CD4-positive, alpha-beta T cell treated with Interleukin-17A for 1 hour (primary cell): ENCODE measurements at regions not wholly inside any gene's neighbourhood (a gene's known extent, or its start where the extent isn't known, plus 50 kb on each side); places are given as distances from the start of the nearest gene placed in this dataset.
"Not testable (repeated sequence)": the region's sequence is repeated elsewhere in the genome, so short reads cannot be mapped to it uniquely, and the experiment has no call there.

Experiments used
- DNase-seq: peaks from one replicate; pipeline ENCODE4 v3.0.0-alpha.2; 2020

- DNase-seq: no peak
Measured at GRCh38 chr12:75658901-75659823, 147.8 kb upstream of the KRR1 start.

GRCh38 chr12:75658286-75658685, 146.9 kb upstream of the KRR1 start:
- DNase-seq: no peak

GRCh38 chr12:75657831-75658230, 146.4 kb upstream of the KRR1 start:
- DNase-seq: no peak

- not testable (repeated sequence) for DNase-seq
Measured at GRCh38 chr12:75657354-75657753, 145.9 kb upstream of the KRR1 start.

DNA sequence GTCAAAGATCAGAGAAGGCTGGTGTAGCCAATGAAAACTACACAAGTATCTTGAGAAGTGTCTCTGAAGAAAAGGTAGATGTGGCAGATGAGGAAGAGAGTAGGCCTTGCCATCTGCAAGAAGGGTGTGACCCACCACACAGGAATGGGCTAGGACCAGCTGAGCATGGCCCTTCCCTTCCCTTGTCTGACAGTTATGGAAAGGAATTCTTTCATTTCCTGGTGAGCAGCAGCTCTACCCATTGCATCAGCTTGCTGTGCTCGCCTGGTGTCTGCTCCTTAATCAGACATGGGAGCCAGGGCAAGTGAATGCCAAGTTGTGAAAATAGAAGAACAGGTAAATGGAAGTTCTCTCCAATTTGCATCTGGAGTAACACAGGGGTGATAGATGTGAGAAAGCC, 145.2 kb upstream of the KRR1 start:
- no peak for DNase-seq

- DNase-seq: no peak
Measured at GRCh38 chr12:75656210-75656609, 144.8 kb upstream of the KRR1 start.

DNA sequence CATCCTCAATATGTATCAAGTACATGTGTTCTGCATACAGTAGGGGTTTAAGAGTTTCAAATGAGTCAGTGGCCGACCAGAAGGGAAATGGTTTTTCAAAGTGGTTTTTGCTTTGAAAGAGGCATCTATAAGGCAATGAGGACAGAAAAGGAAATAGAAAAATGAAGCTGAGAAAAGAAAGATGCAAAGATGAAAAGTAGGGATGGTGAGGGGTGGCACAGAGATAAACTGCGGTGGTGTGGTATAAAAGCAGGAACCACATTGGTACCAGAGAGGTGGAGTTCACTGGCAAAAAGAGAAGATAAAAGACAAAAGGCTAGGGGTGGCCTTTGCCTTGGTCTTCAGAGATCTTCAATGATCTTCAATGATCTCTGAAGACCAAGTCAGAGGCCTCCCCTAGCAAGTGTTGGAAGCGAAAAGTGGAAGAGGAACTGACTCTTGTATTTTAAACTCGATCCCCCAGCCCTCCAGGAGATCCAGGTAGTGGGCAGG, 144.0 kb upstream of the KRR1 start:
- no peak for DNase-seq

GRCh38 chr12:75651342-75651695, 139.9 kb upstream of the KRR1 start:
- no peak for DNase-seq

DNA sequence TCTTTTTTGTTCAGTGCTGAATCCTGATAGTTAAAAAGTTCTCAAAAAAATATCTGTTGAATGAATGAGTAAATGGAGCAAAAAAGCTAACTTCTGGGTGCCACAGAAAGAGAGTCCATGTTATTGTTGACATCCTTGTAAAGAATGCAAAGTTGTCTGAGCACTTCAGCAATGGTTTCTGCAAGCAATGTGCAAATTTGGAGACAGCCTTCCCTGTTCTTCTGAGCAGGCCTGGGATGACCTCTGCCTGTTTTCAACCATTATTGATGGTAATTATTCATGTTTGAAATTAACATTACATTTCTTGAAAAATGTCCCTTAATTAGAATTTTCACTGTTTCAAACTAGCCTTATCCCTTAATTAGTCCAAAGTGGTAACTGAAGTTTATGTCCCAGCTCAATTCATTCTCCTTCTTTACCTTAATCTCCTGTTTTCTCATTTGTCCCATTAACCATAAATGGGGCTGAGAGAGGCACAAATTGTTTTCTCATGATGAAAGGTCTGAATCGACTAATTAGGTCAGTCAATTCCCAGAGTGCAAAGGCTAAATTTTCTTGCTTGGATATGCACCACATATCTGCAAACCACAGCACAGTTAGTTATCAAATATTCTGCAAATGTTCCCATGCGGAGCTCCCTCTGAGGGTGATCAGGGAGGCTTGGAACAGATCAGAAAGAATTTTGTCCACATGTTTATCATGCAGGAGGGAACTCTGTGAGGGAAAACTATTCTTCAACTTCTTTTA, 139.4 kb upstream of the KRR1 start:
- DNase-seq: no peak

GRCh38 chr12:75650100-75650499, 138.7 kb upstream of the KRR1 start:
- no peak for DNase-seq

DNA sequence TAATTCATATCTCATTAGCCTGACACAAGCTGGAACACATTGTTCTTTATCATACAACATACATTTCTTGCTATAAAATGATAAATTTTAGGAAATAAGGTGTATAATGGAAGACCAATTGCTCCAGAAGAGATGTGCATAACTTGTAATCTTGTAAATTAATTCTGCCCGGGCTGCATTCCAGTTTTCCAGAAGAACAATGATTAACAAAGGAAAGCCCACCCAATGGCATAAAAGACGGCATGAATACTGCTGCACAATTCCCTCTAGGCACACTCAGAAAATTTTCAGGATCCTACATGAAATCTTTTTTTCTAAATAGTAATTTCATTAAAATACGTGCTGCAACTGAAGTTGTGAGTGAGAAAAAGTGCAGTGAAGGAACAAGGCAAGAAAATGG, 137.4 kb upstream of the KRR1 start:
- DNase-seq: no peak

GRCh38 chr12:75646329-75647210, 135.2 kb upstream of the KRR1 start:
- DNase-seq: no peak

GRCh38 chr12:75644472-75645072, 133.2 kb upstream of the KRR1 start:
- DNase-seq: no peak

DNA sequence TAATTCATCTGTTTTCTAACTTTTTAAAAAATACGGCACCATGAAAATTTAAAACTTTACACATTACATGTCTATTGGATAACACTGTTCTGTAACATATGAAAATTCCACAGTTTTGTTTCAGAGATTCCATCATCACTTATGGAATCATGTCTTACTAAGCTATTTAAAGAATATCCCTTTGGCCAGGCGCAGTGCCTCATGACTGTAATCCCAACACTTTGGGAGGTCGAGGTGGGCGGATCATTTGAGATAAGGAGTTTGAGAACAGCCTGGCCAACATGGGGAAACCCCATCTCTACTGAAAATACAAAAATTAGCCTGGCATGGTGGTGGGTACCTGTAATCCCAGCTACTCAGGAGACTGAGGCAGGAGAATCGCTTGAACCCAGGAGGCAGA, 131.7 kb upstream of the KRR1 start:
- not testable (repeated sequence) for DNase-seq

- DNase-seq: no peak
Measured at GRCh38 chr12:75642226-75642625, 130.8 kb upstream of the KRR1 start.

- DNase-seq: peak; percentile 25
Measured at GRCh38 chr12:75641031-75641780, 129.8 kb upstream of the KRR1 start.

DNA sequence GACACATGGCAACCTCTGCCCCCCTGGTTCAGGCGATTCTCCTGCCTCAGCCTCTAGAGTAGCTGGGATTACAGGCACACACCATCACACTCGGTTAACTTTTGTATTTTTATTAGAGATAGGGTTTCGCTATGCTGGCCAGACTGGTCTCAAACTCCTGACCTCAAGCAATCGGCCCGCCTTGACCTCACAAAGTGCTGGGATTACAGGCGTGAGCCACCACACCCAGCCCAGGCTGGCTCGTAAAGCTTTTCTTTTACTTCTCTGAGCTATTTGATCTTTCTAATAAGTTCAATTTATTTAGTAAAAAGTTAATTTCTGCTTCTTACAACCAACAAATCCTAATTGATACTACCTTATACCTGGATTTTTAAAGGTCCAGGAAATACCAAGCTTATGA, 127.4 kb upstream of the KRR1 start:
- DNase-seq: no peak

GRCh38 chr12:75636607-75637006, 125.2 kb upstream of the KRR1 start:
- DNase-seq: no peak

- no peak for DNase-seq
Measured at GRCh38 chr12:75635606-75636444, 124.4 kb upstream of the KRR1 start.

DNA sequence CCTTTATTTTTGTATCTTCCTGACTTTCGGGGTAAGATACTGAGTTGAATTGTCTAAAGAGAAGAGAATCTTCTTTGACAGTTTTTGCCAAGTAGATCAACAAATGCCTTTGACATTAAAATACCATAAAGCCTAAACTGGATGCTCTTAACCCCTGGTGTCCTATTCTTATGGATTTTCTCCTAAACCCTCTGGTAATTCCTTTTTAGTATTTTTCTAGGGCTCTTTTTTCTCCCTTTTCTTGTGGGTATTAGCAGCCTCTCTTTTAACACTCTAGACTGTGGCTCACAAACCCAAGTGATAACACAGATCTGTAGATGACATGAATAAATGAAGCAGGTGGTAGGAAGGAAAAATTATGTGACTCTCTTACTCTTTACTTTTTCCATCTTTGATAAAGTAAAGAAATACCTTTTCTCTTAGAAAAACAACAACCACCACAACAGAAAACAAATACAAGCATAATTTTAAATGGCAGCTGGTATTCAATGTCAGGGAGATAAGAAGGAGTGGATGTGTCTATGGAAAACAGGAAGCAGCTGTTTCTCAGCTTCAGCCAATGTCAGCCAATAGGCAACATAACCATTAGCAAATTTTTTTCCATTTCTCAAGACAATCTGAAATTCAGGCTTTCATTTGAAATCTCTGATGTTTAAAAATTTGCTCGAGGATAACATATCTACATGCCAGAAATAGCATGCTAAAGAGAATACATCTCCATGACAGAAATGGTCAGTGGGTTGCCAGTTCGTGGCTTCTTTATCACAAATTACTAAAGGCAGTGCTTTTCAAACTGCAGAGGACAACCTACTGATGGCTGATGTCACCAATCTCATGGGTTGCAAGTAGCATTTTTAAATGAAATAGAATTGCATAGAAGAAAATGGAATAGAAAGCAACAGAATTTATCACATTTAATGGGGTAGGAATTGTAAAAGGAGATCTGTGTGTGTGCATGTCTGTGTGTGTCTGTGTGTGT, 123.1 kb upstream of the KRR1 start:
- DNase-seq: no peak
